GM21619 (cell line): ENCODE measurements at regions not wholly inside any gene's neighbourhood (a gene's known extent, or its start where the extent isn't known, plus 50 kb on each side); places are given as distances from the start of the nearest gene placed in this dataset.

Experiments used
- ATAC-seq: cut with Tn5 transposase; IDR thresholded peaks from one replicate; pipeline ENCODE4 v1.9.1; 2021; ENCODE audit not compliant: unreplicated experiment

GRCh38 chr6:41470331-41471063 is 75.7 kb upstream of the FOXP4 start:
- no peak for ATAC-seq

GRCh38 chr6:41471064-41471895 is 74.9 kb upstream of the FOXP4 start:
- no peak for ATAC-seq

GRCh38 chr6:41474213-41474933 is 71.8 kb upstream of the FOXP4 start:
- no peak for ATAC-seq

GRCh38 chr6:41475164-41475563 is 71.0 kb upstream of the FOXP4 start:
- ATAC-seq = no peak

GRCh38 chr6:41475737-41476357 is 70.3 kb upstream of the FOXP4 start:
- ATAC-seq = no peak

GRCh38 chr6:41476401-41476800 is 69.8 kb upstream of the FOXP4 start:
- ATAC-seq = no peak

- ATAC-seq = no peak
Measured at GRCh38 chr6:41477572-41477971, 68.6 kb upstream of the FOXP4 start.

GRCh38 chr6:41483943-41484342 is 62.2 kb upstream of the FOXP4 start:
- ATAC-seq = no peak

- no peak for ATAC-seq
Measured at GRCh38 chr6:41487860-41488432, 58.2 kb upstream of the FOXP4 start.

- no peak for ATAC-seq
Measured at GRCh38 chr6:41488433-41489119, 57.6 kb upstream of the FOXP4 start.

GRCh38 chr6:41489120-41489851 is 56.9 kb upstream of the FOXP4 start:
- no peak for ATAC-seq

- ATAC-seq = no peak
Measured at GRCh38 chr6:41492261-41492891, 53.8 kb upstream of the FOXP4 start.

- no peak for ATAC-seq
Measured at GRCh38 chr6:41494212-41495110, 51.7 kb upstream of the FOXP4 start.
